Right atrium auricular region (tissue), 2 donors: ENCODE measurements at regions not wholly inside any gene's neighbourhood (a gene's known extent, or its start where the extent isn't known, plus 50 kb on each side); places are given as distances from the start of the nearest gene placed in this dataset.

Experiments
- DNase-seq: peaks from one replicate; pipeline ENCODE4 v3.0.0-alpha.2; 2019; ENCODE audit warnings: low spot score
- H3K27ac ChIP-seq, 2 donors: fragments of 200-600 bp; sonication (generic); 1 replicate in 1 of 2; 2 replicates in 1 of 2; pipeline ENCODE4 v1.5.1; 2016 to 2019
- H3K27me3 ChIP-seq, 2 donors: fragments of 200-600 bp; sonication (generic); one replicate each; pipeline versions ENCODE4 v1.5.1 to v1.6.0; 2017 to 2019
- H3K36me3 ChIP-seq: fragments of 200-600 bp; sonication (generic); one replicate; pipeline ENCODE4 v1.5.1; 2016
- H3K4me1 ChIP-seq, 2 donors: fragments of 200-600 bp; sonication (generic); one replicate each; pipeline versions ENCODE4 v1.5.1 to v1.6.0; 2017 to 2019
- H3K4me3 ChIP-seq, 2 donors: fragments of 200-600 bp; sonication (generic); 1 replicate in 1 of 2; 2 replicates in 1 of 2; pipeline ENCODE4 v1.5.1; 2017 to 2019; ENCODE audit warnings: mild to moderate bottlenecking in 1 of 2, moderate library complexity in 1 of 2
- H3K9me3 ChIP-seq, 2 donors: fragments of 200-600 bp; sonication (generic); one replicate each; pipeline ENCODE4 v1.5.1; 2019
- CTCF ChIP-seq, 2 donors: fragments of 200-600 bp; sonication (generic); IDR thresholded peaks; one replicate each; pipeline ENCODE4 v1.5.1; 2019; ENCODE audit warnings: antibody characterized with exemption in 2 of 2

- no peaks in the 10 kb centered on the region for H3K9me3 ChIP-seq
- H3K4me1 ChIP-seq = no peaks in the 10 kb centered on the region
- TF ChIP-seq CTCF (IDR thresholded peaks at IDR 0.05) = no peak
Observed at GRCh38 chr12:87660987-87661774, 368.0 kb downstream of the C12orf50 start.

GRCh38 chr12:87660291-87660690 is 368.9 kb downstream of the C12orf50 start:
- H3K9me3 ChIP-seq = no peaks in the 10 kb centered on the region
- no peak overlapping the region for H3K27ac ChIP-seq
- H3K36me3 ChIP-seq = no peaks in the 10 kb centered on the region
- no peaks in the 10 kb centered on the region for H3K27me3 ChIP-seq
- H3K4me1 ChIP-seq = no peaks in the 10 kb centered on the region
- TF ChIP-seq CTCF (IDR thresholded peaks at IDR 0.05) = no peak
- H3K4me3 ChIP-seq = no peak overlapping the region
- no peak for DNase-seq

More at GRCh38 chr12:87660987-87661774, 368.0 kb downstream of the C12orf50 start:
- Histone ChIP-seq H3K27ac (no peak overlapping the region), H3K4me3 (no peak overlapping the region), H3K27me3 (no peaks in the 10 kb centered on the region), H3K36me3 (no peaks in the 10 kb centered on the region)
- no peak for DNase-seq

GRCh38 chr12:87656311-87656710 is 372.9 kb downstream of the C12orf50 start:
- Histone ChIP-seq H3K36me3 (no peaks in the 10 kb centered on the region), H3K27me3 (no peaks in the 10 kb centered on the region), H3K4me1 (no peaks in the 10 kb centered on the region), H3K27ac (no peak overlapping the region), H3K9me3 (no peaks in the 10 kb centered on the region), H3K4me3 (no peak overlapping the region)
- no peak for TF ChIP-seq CTCF (IDR thresholded peaks at IDR 0.05)
- no peak for DNase-seq

- Histone ChIP-seq H3K27me3 (no peaks in the 10 kb centered on the region), H3K4me3 (no peak overlapping the region), H3K9me3 (no peaks in the 10 kb centered on the region), H3K27ac (no peak overlapping the region), H3K36me3 (no peaks in the 10 kb centered on the region), H3K4me1 (no peaks in the 10 kb centered on the region)
- no peak for DNase-seq
- no peak for TF ChIP-seq CTCF (IDR thresholded peaks at IDR 0.05)
Observed at GRCh38 chr12:87651670-87652425, 377.4 kb downstream of the C12orf50 start.

GRCh38 chr12:87642245-87642644 is 387.0 kb downstream of the C12orf50 start:
- H3K27me3 ChIP-seq = no peaks in the 10 kb centered on the region
- H3K9me3 ChIP-seq = peaks cover 0 to 4% of the 10 kb centered on the region in 2 donors
- no peak overlapping the region for H3K4me3 ChIP-seq
- TF ChIP-seq CTCF (IDR thresholded peaks at IDR 0.05) = no peak
- no peak overlapping the region for H3K27ac ChIP-seq
- no peak for DNase-seq
- H3K4me1 ChIP-seq = no peaks in the 10 kb centered on the region
- H3K36me3 ChIP-seq = no peaks in the 10 kb centered on the region
